Amygdala (tissue), 56 donors: ENCODE measurements at regions not wholly inside any gene's neighbourhood (a gene's known extent, or its start where the extent isn't known, plus 50 kb on each side); places are given as distances from the start of the nearest gene placed in this dataset.
"Not testable (repeated sequence)": the region's sequence is repeated elsewhere in the genome, so short reads cannot be mapped to it uniquely, and the experiment has no call there.

ENCODE experiments used
- DNase-seq, 56 donors: peaks; one replicate each; lab custom pipeline; 2025; lab: John Stamatoyannopoulos, UW

- not testable (repeated sequence) for DNase-seq
These were observed 113.9 kb upstream of the PHACTR3 start for GRCh38 chr20:59490196-59491004.

GRCh38 chr20:59491884-59492283 is 112.5 kb upstream of the PHACTR3 start:
- DNase-seq: no peak

GRCh38 chr20:59493926-59494325 is 110.4 kb upstream of the PHACTR3 start:
- no peak for DNase-seq

- DNase-seq: no peak
These were observed 109.2 kb upstream of the PHACTR3 start for GRCh38 chr20:59495166-59495565.

GRCh38 chr20:59495894-59496510 is 108.3 kb upstream of the PHACTR3 start:
- peak in 45 of 56 donors; percentile 4 to 81 (median 37) for DNase-seq

GRCh38 chr20:59498291-59498690 is 106.0 kb upstream of the PHACTR3 start:
- no peak for DNase-seq

- DNase-seq: no peak
These were observed 104.5 kb upstream of the PHACTR3 start for GRCh38 chr20:59499863-59500262.

GRCh38 chr20:59508729-59509128 is 95.6 kb upstream of the PHACTR3 start:
- no peak for DNase-seq

- DNase-seq: no peak
These were observed 91.7 kb upstream of the PHACTR3 start for GRCh38 chr20:59512651-59513050.

- DNase-seq: no peak
These were observed 89.8 kb upstream of the PHACTR3 start for GRCh38 chr20:59514554-59514953.

- peak in 55 of 56 donors; percentile 6 to 92 (median 57) for DNase-seq
These were observed 89.1 kb upstream of the PHACTR3 start for GRCh38 chr20:59515013-59515905.

GRCh38 chr20:59515906-59516209 is 88.5 kb upstream of the PHACTR3 start:
- DNase-seq: no peak

GRCh38 chr20:59518881-59519706 is 85.2 kb upstream of the PHACTR3 start:
- DNase-seq: peak in 14 of 56 donors; percentile 2 to 40 (median 10)

- DNase-seq: no peak
These were observed 84.7 kb upstream of the PHACTR3 start for GRCh38 chr20:59519707-59520014.

- DNase-seq: no peak
These were observed 83.5 kb upstream of the PHACTR3 start for GRCh38 chr20:59520814-59521213.

GRCh38 chr20:59525500-59526241 is 78.7 kb upstream of the PHACTR3 start:
- DNase-seq: peak in 46 of 56 donors; percentile 3 to 83 (median 35)

- DNase-seq: no peak
These were observed 77.8 kb upstream of the PHACTR3 start for GRCh38 chr20:59526242-59527225.

- no peak for DNase-seq
These were observed 73.6 kb upstream of the PHACTR3 start for GRCh38 chr20:59530782-59531181.

- no peak for DNase-seq
These were observed 66.3 kb upstream of the PHACTR3 start for GRCh38 chr20:59537991-59538390.
